K562 (cell line): ENCODE measurements at regions not wholly inside any gene's neighbourhood (a gene's known extent, or its start where the extent isn't known, plus 50 kb on each side); places are given as distances from the start of the nearest gene placed in this dataset.
A peak's percentile ranks its signal among the peaks of the same experiment; 100 is the strongest.

Experiments used
- ATAC-seq: fragments of 200-7000 bp; cut with Tn5 transposase; 3 replicates; pipeline ENCODE4 v1.9.1; 2020; ENCODE audit warnings: moderate library complexity
- BruUV-seq: library from RNA; stranded (reverse); fragments of 400-500 nt; replicated peaks from 2 replicates; lab custom pipeline; 2021; lab: Mats Ljungman, UMichigan
- CTCF ChIA-PET: fragments of 300-600 bp; formaldehyde crosslinking; extraction: SDS; loops from one replicate; lab custom pipeline; 2021; ENCODE audit warnings: low intra/inter-chr PET ratio; lab: Yijun Ruan, JAX
- POLR2A ChIA-PET: fragments of 300-600, 350-650 bp; sonication (Branson Sonifier 250); formaldehyde crosslinking; extraction: SDS; loops from one replicate; lab custom pipeline; 2021; ENCODE audit warnings: antibody characterized with exemption, inconsistent platforms; lab: Yijun Ruan, JAX
- DNase-seq, 4 experiments: peaks; one replicate each; pipeline versions ENCODE4 v3.0.0 to v3.0.0-alpha.2; 2011 to 2018; ENCODE audit warnings: low spot score in 3 of 4, mixed read lengths in 3 of 4; ENCODE audit errors: extremely low read depth in 1 of 4
- FAIRE-seq: peaks from 2 replicates; lab custom pipeline; 2011; peaks lifted over from hg19 to GRCh38; lab: Jason Lieb, UNC
- H2AFZ ChIP-seq: 2 replicates; pipeline ENCODE4 v1.6.0; 2011; ENCODE audit warnings: low read depth, low read length, control low read depth, inconsistent platforms
- H3K27ac ChIP-seq: fragments of 200-600 bp; 3 replicates; pipeline ENCODE4 v1.8.0; 2011; ENCODE audit warnings: low read depth, mild to moderate bottlenecking, control low read depth, inconsistent platforms, low read length, moderate library complexity, mixed read lengths; ENCODE audit errors: extremely low read depth
- H3K27me3 ChIP-seq, 2 experiments: fragments of 300-600 bp in 1 of 2; 2 replicates in 1 of 2; 3 replicates in 1 of 2; pipeline versions ENCODE4 v1.6.0 to v1.8.0; 2011; ENCODE audit warnings: inconsistent platforms in 2 of 2, low read length in 2 of 2, mild to moderate bottlenecking in 1 of 2, mixed read lengths in 1 of 2, moderate library complexity in 1 of 2; ENCODE audit not compliant: control insufficient read depth in 2 of 2, insufficient read depth in 2 of 2
- H3K36me3 ChIP-seq: fragments of 300-600 bp; 3 replicates; pipeline ENCODE4 v1.8.0; 2011; ENCODE audit warnings: mild to moderate bottlenecking, low read length, inconsistent platforms; ENCODE audit not compliant: control insufficient read depth, insufficient read depth
- H3K4me1 ChIP-seq, 2 experiments: fragments of 200-600 bp in 1 of 2; replicated peaks in 1 of 2; 2 replicates in 1 of 2; 3 replicates in 1 of 2; pipeline versions ENCODE4 v1.5.1 to v1.8.0; 2011; ENCODE audit warnings: inconsistent platforms in 2 of 2, low read length in 2 of 2, mild to moderate bottlenecking in 1 of 2, mixed read lengths in 1 of 2, moderate library complexity in 1 of 2; ENCODE audit not compliant: control insufficient read depth in 2 of 2, insufficient read depth in 2 of 2
- H3K4me2 ChIP-seq: 2 replicates; pipeline ENCODE4 v1.6.1; 2011; ENCODE audit warnings: low read length, control low read depth, inconsistent platforms, mixed read lengths; ENCODE audit not compliant: insufficient read depth
- H3K4me3 ChIP-seq: fragments of 200-600 bp; sonication (generic), shearing (Covaris generic); 2 replicates; pipeline ENCODE4 v1.5.1; 2016; ENCODE audit warnings: control low read depth, inconsistent platforms
- H3K79me2 ChIP-seq: fragments of 200-600 bp; 3 replicates; pipeline ENCODE4 v1.8.0; 2011; ENCODE audit warnings: low read length, inconsistent platforms; ENCODE audit not compliant: control insufficient read depth, insufficient read depth
- H3K9ac ChIP-seq, 2 experiments: 2 replicates each; pipeline versions ENCODE4 v1.6.0 to v1.6.1; 2011; ENCODE audit warnings: low read depth in 2 of 2, low read length in 2 of 2, control low read depth in 1 of 2, inconsistent platforms in 1 of 2, mild to moderate bottlenecking in 1 of 2, mixed read lengths in 1 of 2; ENCODE audit not compliant: insufficient read depth in 1 of 2
- H3K9me1 ChIP-seq: one replicate; pipeline ENCODE4 v1.6.0; 2011; ENCODE audit warnings: inconsistent platforms, mild to moderate bottlenecking, low read length, moderate library complexity; ENCODE audit not compliant: control insufficient read depth, insufficient read depth
- H3K9me3 ChIP-seq: replicated peaks from 2 replicates; pipeline ENCODE4 v1.5.1; 2011; ENCODE audit warnings: low read depth, low read length, inconsistent platforms; ENCODE audit not compliant: control insufficient read depth, insufficient read depth
- H4K20me1 ChIP-seq: replicated peaks from 2 replicates; pipeline ENCODE4 v1.6.1; 2011; ENCODE audit warnings: low read length, inconsistent platforms, mixed read lengths; ENCODE audit not compliant: control insufficient read depth, insufficient read depth
- CREB1 ChIP-seq, 2 experiments: sonication (generic) in 1 of 2; formaldehyde crosslinking in 1 of 2; IDR thresholded peaks; 2 replicates each; pipeline versions ENCODE4 v1.6.1 to v1.8.0; 2012 to 2022; ENCODE audit warnings: inconsistent platforms in 1 of 2, mild to moderate bottlenecking in 1 of 2, missing genetic modification reagents in 1 of 2, moderate library complexity in 1 of 2
- MCM3 ChIP-seq: fragments of 450-650 bp; IDR thresholded peaks from 2 replicates; pipeline ENCODE4 v1.6.1; 2016
- MTA2 ChIP-seq: fragments of 450-650 bp; IDR thresholded peaks from 2 replicates; pipeline ENCODE4 v1.6.1; 2016; ENCODE audit warnings: low read depth
- PTRF ChIP-seq: fragments of 450-650 bp; IDR thresholded peaks from 2 replicates; pipeline ENCODE4 v1.6.1; 2016; ENCODE audit warnings: mild to moderate bottlenecking, missing genetic modification characterization, missing compliant biosample characterization
- RNF219 ChIP-seq: fragments of 250-450 bp; sonication (Bioruptor Pico); IDR thresholded peaks from 2 replicates; pipeline ENCODE4 v1.5.0; 2022; ENCODE audit warnings: mild to moderate bottlenecking
- SLC30A9 ChIP-seq: fragments of 250-450 bp; sonication (Bioruptor Pico); IDR thresholded peaks from 2 replicates; pipeline ENCODE4 v1.8.0; 2022; ENCODE audit warnings: mild to moderate bottlenecking, moderate library complexity
- SMARCC2 ChIP-seq: fragments of 450-650 bp; IDR thresholded peaks from 2 replicates; pipeline ENCODE4 v1.6.1; 2017; ENCODE audit warnings: antibody characterized with exemption, moderate library complexity, mild to moderate bottlenecking, low read depth
- USF2 ChIP-seq: sonication (generic); formaldehyde crosslinking; IDR thresholded peaks from 2 replicates; pipeline ENCODE4 v1.5.0; 2020; ENCODE audit warnings: missing genetic modification reagents
- ZFP36 ChIP-seq: fragments of 150-350 bp; IDR thresholded peaks from 2 replicates; pipeline ENCODE4 v1.6.1; 2018; ENCODE audit warnings: low read length, low read depth; ENCODE audit not compliant: partially characterized antibody
- ZNF12 ChIP-seq: sonication (generic); formaldehyde crosslinking; IDR thresholded peaks from 2 replicates; pipeline ENCODE4 v1.4.0; 2020; ENCODE audit warnings: mild to moderate bottlenecking, missing genetic modification reagents
- ZNF175 ChIP-seq: fragments of 200-800 bp; sonication (Bioruptor generic); IDR thresholded peaks from 2 replicates; pipeline ENCODE4 v1.6.1; 2016; ENCODE audit warnings: low read depth, mild to moderate bottlenecking, missing genetic modification characterization, missing compliant biosample characterization
- WGBS: fragments of 100-300 bp; shearing (Covaris generic); methylation state at CpG from one replicate; pipeline ENCODE4 v1.1.6; 2016; ENCODE audit warnings: low coverage, mixed read lengths; ENCODE audit not compliant: insufficient coverage; ENCODE audit errors: missing lambda C conversion rate; 5-methylcytosine and 5-hydroxymethylcytosine counted together
- in situ Hi-C: fragments of 300-500 bp; cut with MboI; formaldehyde crosslinking; loops from 4 replicates; pipeline ENCODE4 v1.15.0; 2018; ENCODE audit warnings: inconsistent platforms, mixed read lengths
- intact Hi-C: fragments of 100-400 bp; cut with micrococcal nuclease; formaldehyde crosslinking; loops from 2 replicates; pipeline ENCODE4 v1.14.2; 2022

- in situ Hi-C loops: no loop called here
Measured at GRCh38 chr9:110092792-110093191, 115.2 kb downstream of the C9orf152 start.

GRCh38 chr9:110093417-110093816, 114.5 kb downstream of the C9orf152 start:
- Histone ChIP-seq H3K4me3 (no peak overlapping the region), H3K27me3 (no peaks in the 10 kb centered on the region; a peak in 1 of 5 replicates), H3K4me1 (no peaks in the 10 kb centered on the region), H4K20me1 (no peaks in the 10 kb centered on the region), H3K9me1 (no peaks in the 10 kb centered on the region), H3K4me2 (no peak overlapping the region), H3K36me3 (no peaks in the 10 kb centered on the region), H2AFZ (no peak overlapping the region), H3K27ac (no peak overlapping the region), H3K9me3 (no peaks in the 10 kb centered on the region), H3K79me2 (no peaks in the 10 kb centered on the region), H3K9ac (no peak overlapping the region)
- ChIA-PET POLR2A (no interaction called here), CTCF (no interaction called here)
- DNase-seq: no peak
- no TSS peak for BruUV-seq
- WGBS: 0% methylated on average over 2 of the region's 2 CpGs
- ATAC-seq: no peak
- intact Hi-C loops: no loop called here
- in situ Hi-C loops: no loop called here
- no peak for FAIRE-seq
- no peak for TF ChIP-seq PTRF
- no peak for TF ChIP-seq SLC30A9 (CRISPR knock-in tag)
- no peak for TF ChIP-seq ZFP36
- TF ChIP-seq MTA2: no peak
- no peak for TF ChIP-seq CREB1 (IDR thresholded peaks at IDR 0.05)
- TF ChIP-seq CREB1 (CRISPR knock-in tag; IDR thresholded peaks at IDR 0.05): no peak
- no peak for TF ChIP-seq ZNF175 (CRISPR knock-in tag)
- no peak for TF ChIP-seq SMARCC2
- TF ChIP-seq ZNF12: no peak
- TF ChIP-seq RNF219 (CRISPR knock-in tag): no peak

More at GRCh38 chr9:110092792-110093191, 115.2 kb downstream of the C9orf152 start:
- Histone ChIP-seq H3K4me1 (no peaks in the 10 kb centered on the region), H4K20me1 (no peaks in the 10 kb centered on the region), H3K27me3 (no peaks in the 10 kb centered on the region), H3K79me2 (no peaks in the 10 kb centered on the region), H3K27ac (no peak overlapping the region), H3K4me3 (no peak overlapping the region), H3K9me3 (no peaks in the 10 kb centered on the region), H3K9me1 (no peaks in the 10 kb centered on the region), H3K36me3 (no peaks in the 10 kb centered on the region), H3K9ac (no peak overlapping the region), H2AFZ (no peak overlapping the region), H3K4me2 (no peak overlapping the region)
- intact Hi-C loops: no loop called here
- TF ChIP-seq USF2 (CRISPR knock-in tag) (peak; percentile 60), MCM3 (no peak)
- BruUV-seq: no TSS peak
- DNase-seq (peak; percentile 4 to 40 (median 30)), ATAC-seq (peak; percentile 71), FAIRE-seq (no peak)
- CTCF ChIA-PET: no interaction called here
- POLR2A ChIA-PET: no interaction called here
- 3% methylated on average over 5 of the region's 5 CpGs for WGBS
